ENCODE measurements at regions not wholly inside any gene's neighbourhood (a gene's known extent, or its start where the extent isn't known, plus 50 kb on each side); places are given as distances from the start of the nearest gene placed in this dataset.
"Not testable (repeated sequence)": the region's sequence is repeated elsewhere in the genome, so short reads cannot be mapped to it uniquely, and the experiment has no call there.

DNA sequence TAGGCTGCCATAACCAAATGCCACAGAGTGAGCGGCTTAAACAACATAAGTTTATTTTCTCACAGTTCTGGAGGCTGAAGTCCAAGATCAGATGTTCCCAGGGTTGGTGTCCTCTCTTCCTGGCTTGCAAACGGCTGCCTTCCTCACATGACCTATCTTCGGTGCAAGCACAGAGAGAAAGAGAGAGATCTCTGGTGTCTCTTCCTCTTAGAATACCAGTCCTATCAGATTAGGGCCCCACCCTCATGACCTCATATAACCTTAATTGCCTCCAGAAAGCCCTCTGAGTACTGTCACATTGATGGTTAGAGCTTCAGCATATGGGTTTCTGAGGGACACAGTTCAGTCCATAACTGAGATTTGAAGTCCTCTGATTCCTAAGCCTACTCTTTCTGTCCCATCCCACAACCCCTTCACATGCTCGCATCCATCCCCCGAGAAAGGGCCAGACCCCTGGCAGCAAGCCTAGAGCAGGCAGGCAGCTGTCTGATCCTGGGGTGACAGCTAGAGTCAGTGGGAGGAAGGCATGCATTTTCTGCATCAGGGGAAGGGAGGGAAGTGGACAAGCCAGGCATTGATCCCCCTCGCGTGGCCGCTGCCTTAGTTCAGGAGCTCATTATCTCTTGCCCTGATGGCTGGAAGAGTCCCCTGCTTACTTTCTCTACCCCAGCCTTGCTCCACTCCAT is 114.1 kb downstream of the FAR1 start:
- DNase-seq (ENCODE audit: low read depth), result no peak

DNA sequence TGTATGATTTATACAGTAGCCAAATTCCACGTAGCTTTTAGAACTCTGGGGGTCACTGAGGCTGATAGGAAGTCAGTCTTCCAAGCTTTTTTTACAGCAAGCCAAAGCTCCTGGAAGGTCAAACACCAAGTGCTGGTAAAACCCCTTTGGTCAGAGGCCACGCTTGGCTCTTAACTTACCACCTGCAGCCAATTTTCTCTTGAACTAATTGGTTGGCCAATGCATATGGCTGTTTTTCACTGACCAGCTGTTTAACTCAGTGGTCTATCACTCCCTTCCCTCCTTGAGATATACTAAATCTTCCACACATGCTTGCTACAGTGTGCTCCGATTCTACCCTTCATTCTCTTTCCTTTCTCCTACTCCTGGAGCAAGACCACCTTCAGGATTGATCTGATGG is 116.0 kb downstream of the FAR1 start:
- no peak for DNase-seq (ENCODE audit: low read depth)

DNA sequence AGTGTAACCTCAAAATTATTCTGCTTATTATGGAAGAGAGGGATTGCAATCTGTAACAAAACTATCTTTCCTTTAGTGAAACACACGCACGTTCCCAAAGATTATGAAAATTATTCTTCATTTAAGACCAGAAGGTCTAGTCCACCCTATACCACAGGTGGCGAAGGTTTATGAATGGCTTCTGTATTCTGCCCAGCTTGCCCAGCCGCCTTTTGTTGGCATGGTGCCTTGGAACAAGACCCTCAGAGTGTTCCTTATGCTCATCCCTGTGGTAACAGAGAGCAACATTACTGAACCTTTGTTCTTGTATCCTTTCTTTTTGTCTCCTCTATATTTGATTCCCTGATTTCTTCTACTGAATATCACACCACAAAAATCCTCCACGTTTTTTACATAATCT is 116.4 kb downstream of the FAR1 start:
- DNase-seq (ENCODE audit: low read depth), result no peak

DNA sequence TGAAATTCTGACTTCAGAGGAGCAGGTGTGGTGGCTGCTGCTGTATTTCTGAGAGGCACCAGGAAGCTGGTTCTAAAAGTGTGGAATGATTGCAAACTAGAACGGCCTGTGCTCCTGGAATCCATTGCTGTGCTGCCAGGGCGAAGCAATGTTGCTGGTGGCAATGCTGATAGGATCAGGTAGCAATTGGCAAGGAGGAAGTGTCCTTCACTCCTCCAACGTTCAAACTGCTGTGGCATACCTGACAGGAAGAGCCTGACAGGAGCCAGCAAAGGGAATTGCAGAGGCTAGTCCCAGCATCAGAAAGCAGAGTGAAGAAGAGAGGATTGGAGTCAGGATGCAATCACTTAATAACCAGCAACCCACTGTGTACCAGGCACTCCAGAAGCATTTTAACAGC is 118.2 kb downstream of the FAR1 start:
- no peak for DNase-seq (ENCODE audit: low read depth)

DNA sequence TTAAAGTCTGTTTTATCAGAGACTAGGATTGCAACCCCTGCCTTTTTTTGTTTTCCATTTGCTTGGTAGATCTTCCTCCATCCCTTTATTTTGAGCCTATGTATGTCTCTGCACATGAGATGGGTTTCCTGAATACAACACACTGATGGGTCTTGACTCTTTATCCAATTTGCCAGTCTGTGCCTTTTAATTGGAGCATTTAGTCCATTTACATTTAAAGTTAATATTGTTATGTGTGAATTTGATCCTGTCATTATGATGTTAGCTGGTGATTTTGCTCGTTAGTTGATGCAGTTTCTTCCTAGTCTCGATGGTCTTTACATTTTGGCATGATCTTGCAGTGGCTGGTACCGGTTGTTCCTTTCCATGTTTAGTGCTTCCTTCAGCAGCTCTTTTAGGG is 129.1 kb downstream of the FAR1 start:
- DNase-seq (ENCODE audit: low read depth), result not testable (repeated sequence)

DNA sequence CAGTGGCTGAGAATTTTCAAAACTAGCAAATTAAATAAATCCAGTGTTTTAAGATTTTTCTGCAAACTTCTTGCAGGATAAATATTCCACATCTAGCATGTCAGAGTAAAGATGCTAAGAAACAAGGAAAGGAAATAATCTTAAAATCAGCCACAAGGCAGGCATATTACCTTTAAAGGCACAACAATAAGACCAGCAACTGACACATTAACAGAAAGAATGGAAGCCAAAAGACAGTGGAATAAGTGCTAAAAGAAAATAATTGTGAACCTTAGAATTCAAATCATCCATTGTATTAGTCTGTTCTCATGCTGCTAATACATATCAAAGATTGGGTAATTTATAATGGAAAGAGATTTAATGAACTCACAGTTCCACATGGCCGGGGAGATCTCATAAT is 132.4 kb downstream of the FAR1 start:
- no peak for DNase-seq (ENCODE audit: low read depth)

DNA sequence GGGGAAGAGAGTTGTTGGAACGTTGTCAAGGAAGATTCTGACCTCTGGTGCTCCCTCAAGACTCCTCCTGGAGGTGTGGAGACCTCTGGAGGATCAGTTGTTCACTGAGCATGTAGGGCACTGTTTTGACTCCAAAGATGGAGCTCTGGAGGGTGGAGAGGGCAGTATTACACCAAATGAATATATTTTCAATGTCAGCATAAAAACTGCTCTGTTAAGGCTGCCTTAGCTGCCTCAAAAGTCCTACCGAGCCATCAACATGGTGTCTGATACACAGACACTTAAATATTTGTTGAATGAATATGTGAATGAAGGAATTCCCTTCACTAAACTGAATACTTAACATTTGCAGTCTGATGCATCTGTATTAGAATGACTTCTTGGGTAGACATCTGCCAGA is 144.2 kb upstream of the SPON1 start:
- DNase-seq (ENCODE audit: low read depth), result no peak

DNA sequence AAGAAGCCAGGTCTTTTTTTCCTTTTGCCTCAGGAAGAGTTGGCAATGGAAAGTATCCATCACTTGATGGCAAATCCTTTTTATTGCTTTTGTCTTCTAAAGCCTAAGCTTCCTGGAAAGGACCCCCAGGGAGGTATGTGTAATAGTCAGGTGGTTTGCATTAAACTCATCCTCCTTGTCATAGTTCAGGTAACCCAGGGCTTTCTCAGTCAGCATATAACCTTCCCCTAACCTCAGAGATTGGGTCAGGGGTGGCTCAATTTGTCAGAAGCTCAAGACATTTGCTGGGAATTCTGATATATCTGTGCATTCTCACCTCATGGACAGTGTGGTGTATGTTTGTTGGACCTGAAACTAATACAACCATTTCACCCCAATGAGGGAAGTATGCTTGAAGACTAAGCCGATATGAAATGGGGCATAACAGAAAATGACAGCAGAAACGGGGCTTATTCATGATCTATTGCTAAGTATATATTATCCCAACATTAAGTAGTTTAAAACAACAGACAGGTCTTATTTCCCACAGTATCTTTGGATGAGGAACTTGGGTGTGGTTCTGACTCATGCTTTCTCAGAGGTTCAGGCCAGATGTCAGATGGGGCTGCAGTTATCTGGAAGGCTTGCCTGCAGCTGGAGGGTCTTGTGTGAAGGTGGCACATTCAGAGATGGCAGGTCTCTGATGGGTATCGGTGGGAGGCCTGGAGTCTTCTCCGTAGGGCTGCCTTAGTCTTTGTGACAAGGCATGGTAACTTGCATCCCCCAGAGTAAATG is 135.8 kb upstream of the SPON1 start:
- no peak for DNase-seq (ENCODE audit: low read depth)

DNA sequence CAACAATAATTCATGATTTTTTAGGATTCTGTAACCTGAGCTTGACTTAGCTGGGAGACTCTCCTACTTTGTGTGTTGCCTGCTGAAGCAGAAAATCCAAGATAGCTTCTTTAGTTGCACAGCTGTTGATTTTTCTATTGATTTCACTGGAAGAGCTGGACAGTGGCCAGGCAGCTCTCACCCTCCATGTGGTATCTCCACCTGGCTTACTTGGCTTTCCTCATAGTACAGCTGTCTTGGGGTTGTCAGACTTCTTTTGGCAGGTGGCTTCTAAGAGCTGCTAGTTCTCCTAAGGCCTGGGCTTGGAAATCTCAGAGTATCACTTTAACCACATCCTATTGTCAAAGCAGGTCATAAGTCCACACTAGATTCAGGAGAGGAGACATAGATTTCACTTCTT is 130.8 kb upstream of the SPON1 start:
- peak; percentile 76 for DNase-seq (ENCODE audit: low read depth)

DNA sequence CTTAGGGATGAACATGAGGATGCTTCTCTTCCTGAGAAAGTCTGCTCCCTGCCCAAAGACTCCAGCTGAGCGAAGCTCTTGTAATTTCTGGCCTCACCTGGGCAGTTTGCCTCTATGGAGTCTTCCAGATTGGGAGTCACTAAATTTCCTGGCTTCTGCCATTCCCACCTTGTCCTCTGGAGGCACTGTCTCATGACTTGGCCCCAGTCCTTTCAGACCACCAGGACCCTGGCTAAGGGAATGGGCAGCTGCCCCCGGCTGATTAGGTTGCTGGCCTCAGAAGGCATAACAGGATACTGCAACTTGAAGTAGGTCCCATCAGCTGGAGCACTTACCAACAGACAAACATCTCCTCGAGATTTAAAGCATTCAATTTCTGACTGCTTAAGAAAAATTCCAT is 128.1 kb upstream of the SPON1 start:
- DNase-seq (ENCODE audit: low read depth), result no peak

DNA sequence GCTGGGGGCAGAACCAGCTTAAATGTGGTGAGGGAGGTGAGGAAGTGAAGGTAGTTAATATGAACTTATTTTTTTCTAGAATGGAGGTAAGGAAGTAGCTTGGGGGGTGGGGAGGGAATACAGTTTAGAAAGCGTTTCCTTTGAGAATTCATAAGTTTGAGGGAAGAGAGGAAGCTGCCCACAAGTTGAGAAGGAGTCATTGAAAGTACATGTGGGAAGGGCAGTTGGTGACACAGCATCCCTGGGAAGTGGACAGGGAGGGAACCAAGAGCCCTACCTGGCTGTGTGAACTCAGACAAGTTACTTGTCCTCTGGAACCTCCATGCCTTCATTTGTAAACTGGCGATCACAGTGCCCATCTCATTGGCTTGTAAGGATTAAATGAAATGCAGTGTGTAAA is 125.9 kb upstream of the SPON1 start:
- DNase-seq (ENCODE audit: low read depth), result no peak

DNA sequence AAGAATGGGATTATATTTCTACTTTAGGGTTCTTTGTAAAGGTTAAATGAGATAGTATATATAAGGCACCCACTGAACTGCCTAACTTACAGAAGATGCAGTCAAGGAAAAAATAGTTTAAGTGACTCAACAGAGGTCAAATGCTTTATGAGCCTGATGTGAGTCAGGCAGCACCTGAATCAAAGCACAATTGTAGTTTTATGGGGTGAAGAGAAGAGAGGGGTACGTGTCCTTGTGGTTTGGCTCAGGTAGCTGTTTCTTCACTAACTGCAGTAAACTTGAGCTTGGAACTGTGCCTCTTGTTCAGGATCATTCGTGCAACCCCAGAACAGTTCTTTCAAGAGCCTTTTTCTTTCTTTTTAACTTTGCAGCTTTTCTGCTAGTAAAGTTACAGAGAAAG is 125.2 kb upstream of the SPON1 start:
- no peak for DNase-seq (ENCODE audit: low read depth)

DNA sequence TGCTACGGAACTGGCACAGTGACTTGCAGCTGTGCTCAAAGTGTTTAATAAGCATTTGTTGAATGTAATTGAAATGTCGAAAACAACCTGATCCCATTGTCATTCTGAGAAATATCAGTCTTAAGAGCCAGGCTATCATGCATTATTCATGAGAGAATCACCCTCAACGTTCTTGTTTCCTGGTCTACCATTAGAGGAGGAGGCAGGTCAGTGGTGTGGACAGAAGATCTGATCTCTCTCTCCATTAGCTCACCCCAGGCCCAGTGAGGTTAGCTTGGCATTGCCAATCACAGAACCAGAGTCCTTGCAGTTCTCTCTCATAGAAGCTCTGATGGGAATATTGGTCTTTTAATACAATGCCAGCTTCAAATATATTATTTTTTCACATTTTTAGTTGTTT is 121.1 kb upstream of the SPON1 start:
- DNase-seq (ENCODE audit: low read depth), result no peak

DNA sequence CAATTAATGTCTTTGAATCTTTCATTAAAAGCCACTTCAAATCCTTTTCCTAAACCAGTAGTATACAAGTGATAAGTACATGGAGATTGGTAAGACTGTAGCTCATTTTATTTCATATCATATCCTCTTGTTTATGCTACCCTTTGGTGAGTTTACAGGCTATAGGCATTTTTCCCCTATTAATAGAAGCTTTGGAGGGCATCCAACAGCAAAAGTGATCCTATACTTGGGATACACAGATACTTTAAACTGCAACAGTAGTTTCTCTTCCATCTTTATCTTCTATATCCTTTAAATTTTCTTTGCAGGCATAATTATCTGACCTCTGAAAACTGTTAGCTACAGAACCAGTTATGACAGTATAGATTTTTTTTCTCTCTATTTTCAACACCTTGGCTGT is 114.5 kb upstream of the SPON1 start:
- no peak for DNase-seq (ENCODE audit: low read depth)

DNA sequence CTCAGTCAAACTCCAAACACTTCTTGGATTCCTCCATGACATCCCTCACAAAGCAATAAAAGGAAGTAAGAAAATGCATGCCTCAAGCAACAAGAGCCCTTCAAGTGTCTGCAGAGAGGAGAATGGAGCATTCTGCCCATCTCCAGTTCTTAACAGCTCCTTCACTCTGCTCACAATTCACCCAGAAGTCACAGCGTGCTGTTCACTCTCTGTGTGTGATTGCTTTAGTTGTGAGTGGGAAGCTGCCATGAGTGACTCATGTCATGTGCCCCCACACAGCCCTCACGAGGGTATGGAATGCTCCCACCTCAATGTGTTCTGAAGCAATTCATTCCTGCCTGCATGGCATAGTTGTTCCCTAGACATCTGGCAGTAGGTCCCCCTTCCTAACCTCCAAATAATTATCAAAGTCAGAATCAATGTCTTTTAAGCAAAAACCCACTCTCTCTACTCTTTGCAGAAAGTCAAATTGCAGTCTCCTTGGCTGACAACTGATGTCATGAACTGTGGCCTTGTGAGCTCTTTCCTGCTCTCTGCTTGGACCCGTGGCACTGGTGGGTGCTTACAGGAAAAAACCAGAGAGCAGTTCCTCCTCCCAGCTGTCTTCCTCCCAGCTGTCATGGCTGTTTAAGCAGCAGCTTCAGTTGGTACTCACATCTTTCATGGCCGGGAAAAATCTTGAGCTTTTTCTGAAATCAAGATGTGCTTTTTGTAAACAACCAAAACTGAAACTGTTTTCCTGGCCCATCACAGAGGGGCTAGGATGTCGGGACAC is 112.1 kb upstream of the SPON1 start:
- peak; percentile 25 for DNase-seq (ENCODE audit: low read depth)

DNA sequence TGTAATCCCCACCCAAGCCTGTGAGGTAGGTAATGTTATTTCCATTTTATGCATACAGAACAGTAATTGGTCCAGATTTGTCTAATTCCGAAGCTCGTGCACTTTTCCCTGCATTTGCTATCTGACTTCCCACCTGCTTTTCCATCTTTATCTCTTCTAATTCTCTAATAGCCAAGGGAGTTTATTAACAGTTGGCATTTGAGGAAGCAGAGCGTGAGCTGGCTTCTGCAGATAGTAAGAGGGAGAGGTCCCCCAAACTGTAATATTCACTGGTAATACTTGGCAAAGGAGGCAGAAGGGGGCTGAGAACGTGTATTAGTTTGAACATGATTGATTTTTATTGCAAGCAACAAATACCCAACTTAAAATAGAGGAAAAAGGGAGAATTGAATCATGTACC is 110.8 kb upstream of the SPON1 start:
- no peak for DNase-seq (ENCODE audit: low read depth)

DNA sequence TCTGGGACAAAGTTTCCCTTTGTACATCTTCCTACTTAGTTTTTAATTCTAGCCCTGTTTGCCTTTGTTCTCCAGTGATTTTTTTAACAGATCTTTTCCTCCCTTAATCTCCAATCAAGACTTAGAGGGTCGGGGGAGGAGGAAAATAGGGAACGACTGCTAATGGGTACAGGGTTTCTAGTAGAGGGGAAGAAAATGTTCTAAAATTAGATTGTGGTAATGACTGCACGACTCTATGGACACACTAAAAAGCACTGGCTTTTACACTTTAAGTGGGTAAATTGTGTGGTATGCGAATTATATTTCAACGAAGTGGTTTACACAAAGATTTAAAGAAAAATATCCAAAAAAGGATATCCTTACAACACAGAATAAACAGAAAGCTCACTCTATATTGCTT is 110.0 kb upstream of the SPON1 start:
- DNase-seq (ENCODE audit: low read depth), result no peak

DNA sequence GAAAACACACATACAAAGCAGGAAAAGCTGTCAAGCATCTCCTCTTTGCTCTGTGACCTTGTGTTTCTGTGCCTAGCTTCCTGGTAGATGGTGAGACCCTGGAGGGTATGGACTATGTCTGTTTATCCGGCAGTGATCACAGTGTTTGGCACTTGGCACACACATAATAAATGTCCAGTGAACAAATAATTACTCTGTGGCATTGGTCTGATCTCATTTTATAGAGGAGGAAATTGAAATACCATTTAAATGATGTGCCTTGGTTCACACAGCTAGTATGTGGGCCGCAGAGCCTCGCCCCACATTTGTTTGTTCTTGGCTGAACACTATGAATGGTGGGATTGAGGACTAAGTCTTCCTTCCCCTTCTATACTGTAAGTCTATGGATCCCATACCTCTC is 104.7 kb upstream of the SPON1 start:
- no peak for DNase-seq (ENCODE audit: low read depth)

DNA sequence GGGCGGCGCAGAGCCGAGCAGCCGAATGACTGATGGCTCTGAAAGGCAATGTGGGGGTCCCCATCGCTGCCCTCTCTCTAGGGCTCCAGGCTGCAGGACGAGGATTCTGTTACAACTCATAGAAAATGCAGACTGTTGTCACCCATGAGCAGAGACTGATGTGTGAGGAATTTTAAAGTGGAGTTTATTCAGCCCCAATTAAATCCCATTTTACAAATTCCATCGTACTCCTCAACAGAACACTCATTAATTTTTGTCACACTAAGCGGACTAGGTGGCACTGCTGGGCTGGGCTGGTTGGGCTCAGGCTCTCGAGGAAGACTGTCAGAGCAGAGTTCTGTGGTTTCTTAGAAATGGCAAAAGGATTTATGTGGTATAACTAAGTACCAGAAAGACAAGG is 102.6 kb upstream of the SPON1 start:
- DNase-seq (ENCODE audit: low read depth), result no peak

DNA sequence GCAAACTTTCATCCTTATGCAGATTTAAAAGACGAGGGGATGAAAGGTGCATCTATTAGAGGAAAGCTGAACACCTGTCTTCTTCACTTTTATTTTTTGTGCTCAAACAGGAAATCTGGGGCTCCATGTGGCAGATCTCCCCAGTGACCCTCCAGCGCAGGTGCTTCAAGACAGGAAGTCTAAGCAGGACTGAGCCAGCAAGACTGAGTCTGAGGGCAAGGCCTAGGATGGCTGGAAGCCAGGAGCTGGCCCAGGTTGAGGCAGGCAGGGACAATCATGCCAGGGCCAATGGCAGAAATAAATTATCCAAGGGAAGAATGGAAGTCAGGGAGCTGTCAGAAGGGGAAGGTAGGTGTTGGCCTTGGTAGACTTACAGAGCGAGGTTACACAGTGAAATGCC is 101.1 kb upstream of the SPON1 start:
- no peak for DNase-seq (ENCODE audit: low read depth)

DNA sequence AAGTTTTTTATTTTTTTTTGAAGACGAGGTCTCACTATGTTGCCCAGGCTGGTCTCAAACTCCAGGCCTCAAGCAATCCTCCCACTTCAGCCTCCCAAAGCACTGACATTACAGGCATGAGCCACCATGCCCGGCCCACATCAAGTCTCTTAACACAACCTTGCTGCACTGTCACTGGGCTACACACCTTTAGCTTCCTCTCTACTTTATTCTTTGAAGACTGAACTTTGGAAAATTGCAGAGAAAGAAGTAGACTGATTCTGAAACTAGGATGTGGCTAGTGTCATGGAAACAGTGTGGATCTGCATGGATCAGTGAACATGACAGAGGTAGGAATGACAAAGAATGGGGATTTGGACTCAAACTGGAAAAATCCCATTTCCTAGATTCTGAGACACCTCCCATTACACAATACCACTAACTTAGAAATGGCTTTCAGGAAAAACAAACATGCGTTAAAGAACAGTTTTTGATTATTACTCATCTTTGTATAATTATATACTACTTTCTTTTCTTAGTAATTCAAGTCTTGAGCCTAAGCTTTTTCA is 99.6 kb upstream of the SPON1 start:
- no peak for DNase-seq (ENCODE audit: low read depth)

DNA sequence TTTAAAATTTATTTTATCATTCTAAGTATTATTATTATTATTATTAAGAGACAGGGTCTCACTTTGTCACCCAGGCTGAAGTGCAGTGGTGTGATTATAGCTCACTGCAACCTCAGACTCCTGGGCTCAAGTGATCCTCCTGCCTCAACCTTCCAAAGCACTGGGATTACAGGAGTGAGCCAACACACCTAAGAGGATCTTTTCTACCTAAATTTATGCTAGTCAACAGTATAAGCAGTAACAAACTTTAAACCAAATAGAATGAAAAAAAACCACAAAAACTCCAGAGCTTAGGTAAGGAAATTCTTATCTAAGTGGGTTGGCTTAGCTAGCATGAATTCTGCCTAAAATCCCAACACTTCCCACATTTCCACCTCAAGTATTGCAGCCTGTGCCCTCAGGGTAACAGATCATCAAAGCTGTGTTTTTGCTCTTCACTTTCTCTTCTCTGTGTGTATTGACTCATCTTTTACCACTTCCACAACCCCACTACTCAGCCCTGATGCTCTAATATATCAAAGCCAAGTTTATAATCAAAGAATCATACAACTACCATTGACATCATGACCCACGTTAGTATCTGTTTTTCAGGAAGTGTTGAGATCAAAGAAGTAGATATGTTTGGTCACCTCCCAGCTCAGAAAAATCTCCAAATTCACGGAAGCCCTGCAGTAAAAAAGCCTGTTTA is 93.7 kb upstream of the SPON1 start:
- DNase-seq (ENCODE audit: low read depth), result no peak
